NOMO-1 treated with DMSO at 0.1 percent for 48 hours (cell line): ENCODE measurements at regions not wholly inside any gene's neighbourhood (a gene's known extent, or its start where the extent isn't known, plus 50 kb on each side); places are given as distances from the start of the nearest gene placed in this dataset.
"Not testable (repeated sequence)": the region's sequence is repeated elsewhere in the genome, so short reads cannot be mapped to it uniquely, and the experiment has no call there.

Experiments
- DNase-seq: peaks from one replicate; lab custom pipeline; 2025; ENCODE audit not compliant: unreplicated experiment; lab: John Stamatoyannopoulos, UW

DNA sequence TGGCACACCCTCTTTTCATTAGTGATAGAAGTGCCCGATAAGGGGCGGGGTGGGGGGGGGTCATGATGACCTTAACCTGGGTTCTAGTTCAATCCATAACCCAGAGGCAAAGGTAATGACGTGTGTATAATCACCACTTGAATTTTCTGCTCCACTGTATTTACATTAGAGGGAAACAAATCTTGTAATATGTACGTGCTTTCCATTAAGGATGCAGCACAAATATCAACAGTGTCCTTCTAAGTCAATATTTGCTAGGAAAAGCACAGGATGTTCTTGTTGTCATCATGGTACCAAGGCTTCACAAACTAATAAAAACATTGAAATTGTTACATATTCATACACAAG is 121.2 kb upstream of the SLC38A2 start:
- DNase-seq, result no peak

DNA sequence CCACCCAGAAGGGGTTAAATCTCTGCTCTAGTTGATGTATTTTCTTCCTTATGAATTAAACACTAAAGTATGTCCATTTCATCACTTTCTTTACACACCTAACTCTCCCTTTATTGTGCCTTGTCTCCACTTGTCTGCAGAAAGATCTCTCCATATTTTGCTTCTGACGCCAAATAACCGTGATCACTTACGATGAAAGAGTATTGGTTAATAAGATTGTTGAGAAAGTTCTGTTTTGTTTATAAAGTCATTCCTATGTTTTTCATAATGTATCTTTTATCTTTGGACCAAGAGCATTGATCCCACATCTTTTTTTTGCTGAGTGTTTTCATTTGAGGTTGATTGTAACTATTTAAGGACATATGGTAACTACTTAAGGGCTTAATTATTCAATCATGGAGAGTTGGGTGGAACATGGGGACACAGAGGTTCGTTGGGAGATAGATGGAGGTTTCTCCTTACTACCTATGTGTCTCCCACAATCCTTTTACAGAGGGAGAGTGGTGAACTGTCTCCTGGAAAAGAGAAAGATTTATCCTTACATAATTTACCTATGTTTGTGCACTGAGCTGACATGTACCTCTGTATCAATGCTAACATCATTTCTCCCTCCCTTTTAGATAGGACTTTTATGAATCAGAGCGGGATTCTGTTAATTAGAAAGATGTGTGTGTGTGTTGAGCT is 120.7 kb upstream of the SLC38A2 start:
- DNase-seq, result no peak

DNA sequence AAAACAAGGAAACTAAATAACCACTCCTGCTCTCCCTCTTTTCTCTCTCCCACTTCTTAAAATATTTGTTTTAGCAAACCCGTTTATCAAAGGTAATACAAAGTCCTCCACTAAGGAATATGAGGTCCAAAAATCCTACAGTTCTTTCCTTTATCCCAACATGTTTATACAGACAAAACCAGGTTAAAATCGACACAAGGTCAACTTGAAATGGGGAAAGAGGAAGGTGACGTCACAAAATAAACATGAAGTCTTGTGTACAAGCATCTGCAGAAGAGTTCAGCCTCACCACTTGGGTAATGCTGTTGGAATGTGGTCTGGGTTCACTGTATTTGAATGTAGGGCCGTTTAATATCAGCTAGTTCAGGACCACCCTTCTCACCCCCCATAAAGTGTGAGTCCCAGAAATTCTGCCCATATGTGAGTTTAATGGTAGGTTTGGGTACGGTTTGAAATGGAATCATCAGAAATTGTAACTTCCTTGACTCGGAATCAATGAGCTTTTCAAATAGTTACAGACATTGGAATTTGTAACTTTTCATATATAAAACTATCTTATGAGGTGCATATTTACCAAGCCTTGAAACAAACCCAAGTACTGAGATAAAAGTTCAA is 120.0 kb upstream of the SLC38A2 start:
- no peak for DNase-seq

DNA sequence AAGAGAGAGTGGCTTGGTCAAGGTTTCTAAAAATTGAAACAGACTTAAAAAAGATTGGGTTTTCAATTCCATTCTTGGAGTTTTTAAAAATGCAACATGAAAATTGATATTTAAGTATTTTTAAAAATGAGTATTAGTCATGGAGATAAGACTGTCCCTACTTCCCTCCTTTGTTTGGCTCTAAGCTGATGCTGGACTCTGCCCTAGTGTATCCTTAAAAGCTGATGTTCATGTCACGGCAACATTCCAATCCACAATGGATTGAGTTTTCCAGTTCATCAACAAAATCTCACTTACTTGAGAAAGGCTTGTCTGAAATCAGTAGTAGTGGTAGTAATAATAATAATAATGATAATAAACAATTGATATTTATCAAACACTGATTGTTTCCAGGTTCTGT is 119.0 kb upstream of the SLC38A2 start:
- no peak for DNase-seq

DNA sequence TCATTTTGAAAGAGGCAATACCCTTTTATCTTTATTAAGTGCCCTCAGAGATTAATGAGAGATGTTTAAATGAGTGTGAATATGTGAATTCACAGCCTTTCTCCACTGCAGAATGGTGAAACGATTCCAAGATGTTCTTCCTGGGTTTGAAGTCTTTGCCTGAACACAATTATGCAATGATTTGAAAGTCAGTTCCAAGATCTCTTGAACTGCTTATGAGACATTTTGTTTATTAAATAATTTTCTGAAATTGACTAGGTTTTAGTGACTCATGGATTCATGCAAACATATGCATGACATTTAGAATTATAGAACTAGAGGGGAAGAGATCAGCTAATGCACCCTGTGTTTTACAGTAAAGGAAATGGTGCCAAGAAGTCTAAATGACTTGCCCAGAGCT is 118.1 kb upstream of the SLC38A2 start:
- no peak for DNase-seq

DNA sequence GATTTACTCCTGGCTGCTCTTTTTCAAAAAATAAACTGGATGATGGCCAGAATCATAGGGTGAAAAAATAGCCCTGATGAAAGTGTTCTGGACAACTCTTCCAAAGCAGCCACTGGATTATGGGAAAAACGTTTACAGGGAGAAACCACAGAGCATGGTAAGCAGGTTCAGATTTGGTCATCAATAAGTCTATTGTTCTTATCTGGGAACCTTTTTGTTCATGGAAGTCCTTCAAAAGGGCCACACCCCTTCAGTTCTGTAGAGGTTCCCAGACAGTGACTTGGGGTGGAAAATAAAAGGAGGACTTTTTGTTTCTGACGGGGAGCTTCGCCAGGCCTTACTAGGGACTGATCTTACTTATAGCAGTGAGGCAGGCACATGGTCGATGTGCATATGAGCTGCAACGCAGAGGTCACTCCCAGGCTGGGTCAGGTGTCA is 117.4 kb upstream of the SLC38A2 start:
- DNase-seq, result no peak

DNA sequence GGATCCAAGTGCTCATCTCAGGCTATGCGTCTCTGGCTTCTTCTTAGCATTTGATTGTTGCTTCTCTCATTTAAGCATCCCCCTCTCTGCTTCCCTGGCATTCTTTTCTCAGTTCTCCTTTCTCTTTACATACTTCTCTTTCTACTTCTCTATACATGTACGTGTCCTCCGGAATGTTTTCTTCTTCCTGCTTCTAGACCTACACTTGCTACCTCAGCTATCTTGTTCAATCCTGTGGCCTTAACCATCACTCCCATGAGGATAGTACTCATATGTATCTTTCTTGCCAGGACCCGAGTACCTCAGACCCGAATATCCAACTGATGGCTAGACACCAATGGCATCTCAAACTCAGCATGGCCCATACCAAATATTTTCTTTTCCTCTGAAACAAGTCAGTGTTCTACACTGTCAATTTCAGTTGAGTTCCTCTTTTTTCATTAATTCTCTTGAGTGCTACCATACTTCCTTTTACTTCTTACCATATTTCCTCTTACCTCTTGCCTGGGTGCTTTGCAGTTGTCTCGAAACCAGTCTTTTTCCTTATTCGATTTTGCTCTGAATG is 115.1 kb upstream of the SLC38A2 start:
- peak; percentile 88 for DNase-seq

DNA sequence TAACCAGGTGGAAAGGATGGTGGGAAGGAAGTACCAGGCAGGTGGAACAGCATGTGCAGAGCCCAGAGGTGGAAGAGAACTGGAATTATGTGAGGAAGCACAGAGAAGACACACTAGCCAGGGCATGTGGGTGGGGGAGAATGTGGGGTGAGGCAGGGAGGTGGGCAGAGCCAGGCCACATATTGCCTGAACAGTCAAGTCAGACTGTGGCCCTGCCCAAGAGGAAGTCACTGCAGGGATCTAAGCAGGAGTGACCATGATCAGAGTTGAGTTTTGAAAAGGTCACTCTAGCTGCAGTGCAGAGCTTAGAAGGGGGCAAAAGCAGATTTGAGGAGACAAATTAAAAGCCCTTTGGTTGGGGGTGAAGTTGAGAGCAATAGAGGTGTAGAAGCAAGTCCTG is 114.0 kb upstream of the SLC38A2 start:
- no peak for DNase-seq

DNA sequence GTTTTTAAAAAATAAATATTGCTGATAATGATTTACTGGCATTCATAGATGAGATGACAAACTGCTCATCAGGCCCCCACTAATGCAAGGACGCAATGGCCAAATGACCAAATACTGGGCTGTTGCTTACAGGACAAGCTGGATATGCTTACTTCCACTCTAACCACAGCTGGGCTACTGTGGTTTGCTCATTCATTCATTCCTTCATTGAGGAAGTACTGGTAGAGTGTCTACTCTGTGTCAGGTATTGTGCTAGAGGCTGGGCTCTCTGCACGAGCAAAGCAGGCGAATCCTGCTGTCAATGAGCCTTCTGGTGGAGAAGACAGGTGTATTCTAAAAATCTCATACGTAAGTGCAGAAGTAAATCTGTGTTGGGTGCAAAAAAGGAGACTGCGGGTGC is 113.3 kb upstream of the SLC38A2 start:
- no peak for DNase-seq

DNA sequence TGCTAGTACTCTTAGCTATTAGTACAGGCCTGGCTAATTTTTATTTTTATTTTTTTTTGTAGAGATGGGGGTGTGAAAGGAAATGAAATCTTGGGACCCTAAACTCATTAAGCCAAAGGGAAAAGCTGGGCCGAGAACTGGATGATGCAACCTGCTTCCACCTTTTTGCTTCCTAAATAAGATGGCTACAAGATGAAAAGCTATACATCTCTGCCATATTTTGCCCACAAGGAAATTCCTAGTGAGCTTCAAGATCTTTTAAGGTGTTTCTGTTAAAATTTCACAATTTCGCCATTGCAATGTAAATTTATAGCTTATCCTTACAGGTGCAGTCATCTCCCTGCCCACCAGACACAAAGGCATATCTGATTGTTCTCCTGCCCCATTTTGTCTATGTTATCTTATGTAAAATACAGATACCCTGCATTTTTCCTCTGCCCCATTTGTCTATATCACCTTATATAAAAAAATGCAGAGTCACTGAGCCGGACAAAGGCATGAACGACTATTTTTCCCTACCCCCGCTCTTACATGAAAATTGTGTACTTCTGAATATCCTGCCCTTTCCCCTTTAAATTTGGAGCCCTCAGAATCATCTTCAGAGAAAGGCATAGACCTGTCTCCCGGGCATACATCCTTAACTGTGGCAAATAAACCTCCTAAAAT is 112.0 kb upstream of the SLC38A2 start:
- DNase-seq, result no peak

DNA sequence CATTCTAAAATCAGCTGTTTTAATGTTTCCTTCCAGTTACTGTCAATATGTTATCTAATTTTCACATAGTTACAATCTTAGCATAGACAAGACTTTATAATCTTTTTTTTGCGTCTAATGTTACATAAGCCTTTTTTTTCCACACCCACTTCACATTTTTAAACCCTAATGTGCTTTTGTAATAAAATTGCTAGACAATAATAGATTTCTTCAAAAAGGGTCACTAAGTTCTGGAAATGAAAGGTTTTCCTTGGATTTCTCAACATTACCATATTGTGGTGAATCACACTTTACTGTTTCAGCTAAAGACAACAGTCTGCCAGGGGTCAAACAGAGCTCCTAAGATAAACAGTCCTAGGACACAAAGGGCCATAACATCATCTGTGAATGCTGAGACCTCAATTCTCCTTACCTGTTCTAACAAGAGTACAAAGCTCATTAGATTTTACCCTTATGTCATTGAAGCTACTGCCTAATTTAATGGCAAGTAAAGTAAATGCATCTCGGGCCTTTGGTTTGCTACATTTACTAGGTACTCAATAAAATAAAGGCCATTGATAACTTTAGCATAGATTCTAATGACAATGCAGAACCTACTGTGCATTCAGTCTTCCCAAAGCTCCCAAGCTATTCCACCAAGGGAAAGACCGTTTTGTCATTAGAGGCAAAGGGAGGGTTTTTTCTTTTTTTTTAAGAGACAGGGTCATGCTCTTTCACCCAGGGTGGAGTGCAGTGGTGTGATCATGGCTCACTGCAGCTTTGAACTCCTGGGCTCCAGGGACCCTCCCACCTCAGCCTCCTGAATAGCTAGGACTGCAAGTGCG is 111.2 kb upstream of the SLC38A2 start:
- no peak for DNase-seq

DNA sequence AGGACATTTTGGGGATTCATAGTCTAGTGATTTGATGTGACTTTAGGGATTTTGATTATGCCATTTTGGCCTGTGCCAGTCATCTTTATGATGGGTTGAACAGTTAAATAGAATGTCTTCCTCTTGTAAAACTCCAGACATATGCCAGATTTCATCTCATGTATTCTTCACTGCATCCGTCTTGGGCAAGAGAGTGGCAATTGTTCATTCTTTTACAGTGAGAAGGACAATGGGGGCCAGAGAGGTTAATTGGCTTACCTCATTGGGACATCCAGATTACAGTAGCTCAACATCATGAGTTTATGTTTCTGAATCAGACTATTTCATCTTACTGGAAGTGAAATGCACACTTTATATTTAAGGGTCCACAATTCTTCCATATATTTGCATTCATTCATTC is 108.2 kb upstream of the SLC38A2 start:
- DNase-seq, result no peak

DNA sequence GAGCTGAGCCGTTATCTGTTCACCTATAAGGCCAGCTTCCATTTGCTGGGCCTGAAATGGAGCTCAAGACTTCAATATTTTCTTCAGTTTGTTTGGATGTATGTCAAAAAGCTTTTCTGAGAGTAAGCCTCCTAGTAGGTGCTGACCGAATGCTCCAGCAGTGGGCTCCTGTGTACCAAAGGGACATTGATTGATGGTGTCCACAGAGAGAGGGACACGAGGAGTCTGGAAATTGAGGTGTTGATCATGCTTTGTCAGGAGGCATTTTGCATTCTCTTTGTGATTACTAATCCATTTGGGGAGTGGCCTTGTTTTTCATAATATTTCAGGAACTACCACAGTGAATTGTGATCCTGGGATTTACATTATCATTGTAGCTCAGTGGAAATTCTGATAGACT is 107.7 kb upstream of the SLC38A2 start:
- no peak for DNase-seq

DNA sequence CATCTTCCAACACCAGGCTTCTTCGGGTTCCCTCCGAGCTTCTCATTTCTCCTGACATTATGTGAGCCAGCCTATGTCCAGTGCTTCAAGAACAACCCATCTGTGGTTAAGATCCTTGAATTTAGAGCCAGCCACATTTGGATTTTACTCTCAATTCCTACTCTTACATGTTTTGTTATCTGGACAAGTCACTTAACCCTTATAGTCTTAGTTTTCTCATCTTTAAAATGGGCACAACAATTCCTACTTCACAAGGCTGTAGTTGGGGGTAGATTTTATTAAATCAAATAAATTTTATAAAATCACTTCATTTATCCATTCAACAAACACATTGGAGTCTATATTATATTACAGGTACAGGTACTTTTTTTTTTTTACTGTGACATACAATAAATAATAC is 105.5 kb upstream of the SLC38A2 start:
- DNase-seq, result no peak

DNA sequence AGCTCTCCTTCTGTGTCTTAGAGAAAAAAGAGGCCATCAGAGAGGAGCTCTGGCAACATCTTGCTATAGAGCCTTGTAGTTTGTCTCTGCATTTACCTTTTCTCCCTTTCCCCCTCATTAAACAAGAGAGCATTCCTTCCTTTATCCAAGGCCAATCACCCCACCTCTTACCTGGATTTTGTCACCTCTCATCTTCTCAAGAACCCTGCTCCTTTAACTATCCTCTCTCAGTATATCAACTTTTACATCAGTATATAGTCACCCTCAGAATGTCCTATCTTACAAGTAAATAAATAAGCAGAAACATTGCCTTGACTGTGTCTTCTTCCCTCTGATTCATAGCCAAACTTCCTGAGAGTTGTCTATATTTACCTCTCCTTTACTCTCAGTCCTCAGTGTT is 105.0 kb upstream of the SLC38A2 start:
- no peak for DNase-seq

DNA sequence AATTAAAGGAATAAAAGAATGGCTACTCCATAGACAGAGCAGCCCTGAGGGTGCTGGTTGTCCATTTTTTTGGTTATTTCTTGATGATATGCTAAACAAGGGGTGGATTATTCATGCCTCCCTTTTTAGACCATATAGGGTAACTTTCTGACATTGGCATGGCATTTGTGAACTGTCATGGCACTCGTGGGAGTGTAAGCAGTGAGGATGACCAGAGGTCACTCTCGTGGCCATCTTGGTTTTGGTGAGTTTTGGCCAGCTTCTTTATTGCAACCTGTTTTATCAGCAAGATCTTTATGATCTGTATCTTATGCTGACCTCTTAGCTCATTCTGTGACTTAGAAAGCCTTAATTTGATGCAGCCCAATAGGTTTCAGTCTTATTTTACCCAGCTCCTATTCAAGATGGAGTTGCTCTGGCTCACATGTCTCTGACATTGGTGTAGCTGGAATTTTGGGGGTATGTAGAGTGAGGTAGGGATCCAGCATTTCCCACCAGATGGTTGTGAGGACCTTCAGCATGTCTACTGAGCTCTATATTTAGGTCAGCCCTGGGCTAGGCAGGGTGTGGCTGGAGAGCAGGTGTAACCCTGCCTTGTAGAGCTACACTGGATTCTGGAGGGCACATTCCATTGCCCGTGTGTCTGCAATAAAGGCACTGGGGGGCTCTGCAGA is 103.5 kb upstream of the SLC38A2 start:
- DNase-seq, result no peak

DNA sequence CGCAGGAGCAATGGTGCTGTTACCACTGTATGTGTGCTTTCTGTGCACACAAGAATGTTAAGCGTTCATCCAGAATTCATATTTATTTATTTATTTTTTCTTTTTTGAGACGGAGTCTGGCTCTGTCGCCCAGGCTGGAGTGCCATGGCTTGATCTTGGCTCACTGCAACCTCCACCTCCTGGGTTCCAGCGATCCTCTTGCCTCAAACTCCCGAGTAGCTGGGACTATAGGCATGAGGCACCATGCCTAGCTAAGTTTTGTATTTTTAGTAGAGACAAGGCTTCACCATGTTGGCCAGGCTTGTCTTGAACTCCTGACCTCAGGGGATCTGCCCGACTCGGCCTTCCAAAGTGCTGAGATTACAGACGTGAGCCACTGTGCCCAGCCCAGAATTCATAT is 101.8 kb upstream of the SLC38A2 start:
- DNase-seq, result not testable (repeated sequence)

DNA sequence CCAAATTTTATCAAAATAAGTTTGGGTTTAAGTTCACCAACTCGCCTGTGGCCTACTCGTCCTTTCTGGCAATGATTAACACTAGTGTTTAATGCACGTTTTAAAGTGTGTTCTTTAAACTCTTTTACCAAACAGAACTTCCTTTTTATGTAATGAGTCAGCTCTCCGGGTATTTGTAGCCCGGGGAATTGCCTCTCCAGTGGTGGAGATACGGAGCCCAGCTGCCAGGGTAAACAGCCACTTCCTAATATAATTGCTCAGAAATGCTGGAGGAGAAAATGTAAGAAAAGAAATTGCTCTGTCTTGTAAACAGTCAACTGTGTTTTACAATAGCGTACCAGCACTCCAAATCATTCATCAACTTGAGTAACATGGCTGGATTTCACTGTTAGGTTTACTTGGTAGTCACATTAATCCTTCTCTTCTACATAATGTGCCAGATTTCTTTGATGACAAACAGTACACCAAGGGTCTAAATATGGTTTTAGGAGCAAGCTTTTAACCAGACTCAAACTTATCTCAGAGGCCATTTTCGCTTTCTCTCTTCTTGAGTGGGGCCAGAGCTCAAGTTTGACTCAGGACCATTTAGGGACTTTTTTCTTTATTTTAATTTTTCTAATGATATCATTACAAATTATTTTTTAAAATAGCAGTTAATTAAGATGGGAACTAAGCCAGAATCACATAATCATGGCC is 101.2 kb upstream of the SLC38A2 start:
- DNase-seq, result peak; percentile 81

DNA sequence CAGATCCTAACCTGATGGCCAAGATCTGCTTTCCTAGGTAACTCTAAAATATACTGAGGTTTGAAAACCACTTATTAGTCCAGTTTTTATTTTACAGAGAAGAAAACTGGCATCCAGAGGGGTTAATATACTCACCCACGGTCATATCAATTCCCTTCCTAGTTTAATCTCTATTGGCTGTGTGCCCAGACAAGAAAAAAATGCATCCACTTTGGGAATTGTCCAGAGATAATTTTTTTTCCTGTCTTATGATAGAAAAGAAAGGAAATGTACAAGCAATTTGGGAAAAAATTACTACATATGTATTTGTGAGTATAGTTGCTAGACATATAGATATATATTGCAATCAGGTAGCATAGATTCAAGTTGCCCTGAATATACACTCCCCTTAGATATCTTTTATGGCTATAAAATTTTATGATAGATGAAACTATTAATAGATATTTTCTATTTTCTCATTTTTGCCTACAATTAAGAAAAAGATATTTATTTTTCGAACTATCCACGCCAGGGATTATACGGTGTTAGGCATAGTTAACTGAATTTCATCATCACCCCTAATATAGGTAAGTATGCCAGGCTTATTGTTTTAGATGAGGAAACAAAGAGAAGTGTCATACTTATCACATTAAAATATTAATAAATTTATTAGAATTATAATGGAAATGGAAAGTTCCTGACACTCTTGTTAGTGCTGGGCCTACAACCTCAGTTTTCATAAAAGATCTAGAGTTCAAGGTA is 100.5 kb upstream of the SLC38A2 start:
- no peak for DNase-seq
